Loucy (cell line): ENCODE measurements at regions not wholly inside any gene's neighbourhood (a gene's known extent, or its start where the extent isn't known, plus 50 kb on each side); places are given as distances from the start of the nearest gene placed in this dataset.

Experiments used
- CTCF ChIP-seq: fragments of 200-600 bp; sonication (generic); conservative IDR thresholded peaks from 2 replicates; pipeline ENCODE4 v1.5.1; 2014; ENCODE audit warnings: mild to moderate bottlenecking, antibody characterized with exemption, low read length
- EZH2phosphoT487 ChIP-seq: fragments of 200-600 bp; IDR thresholded peaks from 2 replicates; pipeline ENCODE4 v1.6.1; 2018; ENCODE audit warnings: antibody characterized with exemption, mild to moderate bottlenecking, moderate library complexity, borderline replicate concordance

- no peak for TF ChIP-seq CTCF
- TF ChIP-seq EZH2phosphoT487: no peak
Observed at GRCh38 chr3:187943677-187944389, 198.6 kb upstream of the BCL6 start.
